ENCODE measurements at regions not wholly inside any gene's neighbourhood (a gene's known extent, or its start where the extent isn't known, plus 50 kb on each side); places are given as distances from the start of the nearest gene placed in this dataset.

DNA sequence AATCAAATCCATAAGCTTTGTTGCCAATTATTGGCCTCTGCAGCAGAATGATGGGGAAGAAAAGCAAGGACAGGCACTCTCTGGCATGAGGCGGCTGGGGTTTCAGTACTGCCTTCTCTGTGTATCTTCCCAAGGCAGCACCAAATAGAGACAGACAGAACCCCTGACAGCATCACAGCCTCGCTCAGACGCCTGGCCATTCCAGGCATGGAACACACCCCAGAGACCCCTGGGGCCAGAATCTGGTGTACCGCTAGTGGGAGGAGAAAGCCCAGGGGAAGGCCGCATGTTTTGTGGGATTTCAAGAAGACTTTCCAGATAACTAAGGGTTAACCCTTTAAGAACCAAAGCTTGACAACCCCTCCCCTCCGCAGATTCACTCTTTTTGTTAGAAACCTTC, 282.1 kb downstream of the EN1 start:
- Mint-ChIP-seq H3K36me3 (ENCODE audit: low read depth, unreplicated experiment) (no peaks in the 10 kb centered on the region), H3K4me1 (ENCODE audit: low read depth, unreplicated experiment) (no peaks in the 10 kb centered on the region), H3K9me3 (ENCODE audit: unreplicated experiment) (no peaks in the 10 kb centered on the region), H3K4me3 (ENCODE audit: unreplicated experiment) (no peak overlapping the region), H3K27ac (ENCODE audit: unreplicated experiment) (no peak overlapping the region), H3K27me3 (ENCODE audit: low read depth, unreplicated experiment) (peaks cover 25% of the 10 kb centered on the region)
- no peak overlapping the region for H3K4me3 ChIP-seq (ENCODE audit: insufficient read depth, low read depth, low read length)
- H3K79me2 ChIP-seq (ENCODE audit: insufficient read depth, low read length), result no peaks in the 10 kb centered on the region
- no peak overlapping the region for H3K27ac ChIP-seq (ENCODE audit: low read depth, low read length)
- no peaks in the 10 kb centered on the region for H3K9me3 ChIP-seq (ENCODE audit: insufficient read depth, low read depth, low read length)
- FAIRE-seq (no peak), DNase-seq (ENCODE audit: low read depth) (no peak)
- H3K9ac ChIP-seq (ENCODE audit: low read length), result no peak overlapping the region
- H3K4me2 ChIP-seq (ENCODE audit: low read length), result no peak overlapping the region
- H4K20me1 ChIP-seq (ENCODE audit: insufficient read depth, low read length), result no peaks in the 10 kb centered on the region
- no peaks in the 10 kb centered on the region for H3K27me3 ChIP-seq (ENCODE audit: insufficient read depth, low read length)
- no peaks in the 10 kb centered on the region for H3K4me1 ChIP-seq (ENCODE audit: insufficient read depth, low read length)
- no peaks in the 10 kb centered on the region for H3K36me3 ChIP-seq (ENCODE audit: insufficient read depth, low read length)
- no peak for TF ChIP-seq EZH2 (IDR thresholded peaks at IDR 0.05; ENCODE audit: insufficient read depth, low read length)
- TF ChIP-seq, protein P1, sequence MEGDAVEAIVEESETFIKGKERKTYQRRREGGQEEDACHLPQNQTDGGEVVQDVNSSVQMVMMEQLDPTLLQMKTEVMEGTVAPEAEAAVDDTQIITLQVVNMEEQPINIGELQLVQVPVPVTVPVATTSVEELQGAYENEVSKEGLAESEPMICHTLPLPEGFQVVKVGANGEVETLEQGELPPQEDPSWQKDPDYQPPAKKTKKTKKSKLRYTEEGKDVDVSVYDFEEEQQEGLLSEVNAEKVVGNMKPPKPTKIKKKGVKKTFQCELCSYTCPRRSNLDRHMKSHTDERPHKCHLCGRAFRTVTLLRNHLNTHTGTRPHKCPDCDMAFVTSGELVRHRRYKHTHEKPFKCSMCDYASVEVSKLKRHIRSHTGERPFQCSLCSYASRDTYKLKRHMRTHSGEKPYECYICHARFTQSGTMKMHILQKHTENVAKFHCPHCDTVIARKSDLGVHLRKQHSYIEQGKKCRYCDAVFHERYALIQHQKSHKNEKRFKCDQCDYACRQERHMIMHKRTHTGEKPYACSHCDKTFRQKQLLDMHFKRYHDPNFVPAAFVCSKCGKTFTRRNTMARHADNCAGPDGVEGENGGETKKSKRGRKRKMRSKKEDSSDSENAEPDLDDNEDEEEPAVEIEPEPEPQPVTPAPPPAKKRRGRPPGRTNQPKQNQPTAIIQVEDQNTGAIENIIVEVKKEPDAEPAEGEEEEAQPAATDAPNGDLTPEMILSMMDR (IDR thresholded peaks at IDR 0.05; ENCODE audit: insufficient read depth, low read depth, low read length), result no peak
- no peak overlapping the region for H2AFZ ChIP-seq (ENCODE audit: low read depth, low read length)

DNA sequence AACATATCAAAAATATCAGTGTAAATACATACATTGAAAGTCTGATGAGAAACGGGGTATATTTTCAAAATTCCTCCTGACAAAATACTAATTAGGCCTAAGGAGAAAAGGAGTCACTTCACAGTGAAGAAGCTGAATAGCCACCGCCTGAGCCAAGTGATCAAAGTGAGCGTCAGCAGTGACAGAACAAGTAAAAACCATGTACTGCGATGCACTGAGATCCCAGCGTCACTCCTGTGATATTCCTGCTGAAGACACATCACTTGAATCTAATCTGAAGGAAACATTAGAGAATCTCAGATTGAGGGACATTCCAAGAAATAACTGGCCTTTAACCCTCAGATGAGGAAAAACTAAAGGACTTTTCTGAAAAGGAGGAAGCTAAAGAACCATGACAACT, 285.3 kb downstream of the EN1 start:
- FAIRE-seq, result no peak
- H3K27ac ChIP-seq (ENCODE audit: low read depth, low read length), result no peak overlapping the region
- H3K4me3 ChIP-seq (ENCODE audit: insufficient read depth, low read depth, low read length), result no peak overlapping the region
- Mint-ChIP-seq H3K4me3 (ENCODE audit: unreplicated experiment) (no peak overlapping the region), H3K27ac (ENCODE audit: unreplicated experiment) (no peak overlapping the region), H3K27me3 (ENCODE audit: low read depth, unreplicated experiment) (peaks cover 22% of the 10 kb centered on the region), H3K4me1 (ENCODE audit: low read depth, unreplicated experiment) (peaks cover 9% of the 10 kb centered on the region), H3K36me3 (ENCODE audit: low read depth, unreplicated experiment) (no peaks in the 10 kb centered on the region), H3K9me3 (ENCODE audit: unreplicated experiment) (no peaks in the 10 kb centered on the region)
- no peak overlapping the region for H3K9ac ChIP-seq (ENCODE audit: low read length)
- no peaks in the 10 kb centered on the region for H3K27me3 ChIP-seq (ENCODE audit: insufficient read depth, low read length)
- DNase-seq (ENCODE audit: low read depth), result no peak
- no peaks in the 10 kb centered on the region for H3K79me2 ChIP-seq (ENCODE audit: insufficient read depth, low read length)
- H3K9me3 ChIP-seq (ENCODE audit: insufficient read depth, low read depth, low read length), result no peaks in the 10 kb centered on the region
- H3K4me1 ChIP-seq (ENCODE audit: insufficient read depth, low read length), result no peaks in the 10 kb centered on the region
- TF ChIP-seq, protein P1 (IDR thresholded peaks at IDR 0.05; ENCODE audit: insufficient read depth, low read depth, low read length), result no peak
- no peak for TF ChIP-seq EZH2 (IDR thresholded peaks at IDR 0.05; ENCODE audit: insufficient read depth, low read length)
- H3K36me3 ChIP-seq (ENCODE audit: insufficient read depth, low read length), result no peaks in the 10 kb centered on the region
- no peak overlapping the region for H2AFZ ChIP-seq (ENCODE audit: low read depth, low read length)
- H3K4me2 ChIP-seq (ENCODE audit: low read length), result no peak overlapping the region
- H4K20me1 ChIP-seq (ENCODE audit: insufficient read depth, low read length), result no peaks in the 10 kb centered on the region

DNA sequence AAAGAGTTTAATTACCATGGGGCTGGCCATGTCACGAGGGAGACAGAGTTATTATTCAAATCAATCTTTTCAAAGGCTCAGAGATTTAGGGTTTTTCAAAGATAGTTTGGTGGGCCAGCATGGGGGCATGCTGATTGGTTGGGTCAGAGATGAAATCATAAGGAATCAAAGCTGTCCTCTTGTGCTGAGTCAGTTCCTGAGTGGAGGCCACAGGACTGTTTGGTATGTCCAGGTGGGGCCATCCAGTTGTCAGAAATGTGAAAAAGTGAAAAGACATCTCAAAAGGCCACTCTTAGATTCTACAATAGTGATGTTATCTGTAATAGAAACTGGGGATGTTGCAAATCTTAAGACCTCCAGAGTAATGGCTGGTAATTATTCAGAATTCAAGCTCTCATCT, 288.6 kb downstream of the EN1 start:
- Histone ChIP-seq H3K27me3 (ENCODE audit: insufficient read depth, low read length) (no peaks in the 10 kb centered on the region), H3K79me2 (ENCODE audit: insufficient read depth, low read length) (no peaks in the 10 kb centered on the region), H2AFZ (ENCODE audit: low read depth, low read length) (no peak overlapping the region), H3K9me3 (ENCODE audit: insufficient read depth, low read depth, low read length) (no peaks in the 10 kb centered on the region), H4K20me1 (ENCODE audit: insufficient read depth, low read length) (no peaks in the 10 kb centered on the region), H3K27ac (ENCODE audit: low read depth, low read length) (no peak overlapping the region), H3K36me3 (ENCODE audit: insufficient read depth, low read length) (no peaks in the 10 kb centered on the region), H3K4me3 (ENCODE audit: insufficient read depth, low read depth, low read length) (no peak overlapping the region), H3K4me2 (ENCODE audit: low read length) (no peak overlapping the region), H3K4me1 (ENCODE audit: insufficient read depth, low read length) (no peaks in the 10 kb centered on the region), H3K9ac (ENCODE audit: low read length) (no peak overlapping the region)
- FAIRE-seq (no peak), DNase-seq (ENCODE audit: low read depth) (no peak)
- H3K27me3 Mint-ChIP-seq (ENCODE audit: low read depth, unreplicated experiment), result peaks cover 4% of the 10 kb centered on the region
- TF ChIP-seq EZH2 (IDR thresholded peaks at IDR 0.05; ENCODE audit: insufficient read depth, low read length), result no peak
- TF ChIP-seq, protein P1 (IDR thresholded peaks at IDR 0.05; ENCODE audit: insufficient read depth, low read depth, low read length), result no peak
- peaks cover 9% of the 10 kb centered on the region for H3K4me1 Mint-ChIP-seq (ENCODE audit: low read depth, unreplicated experiment)
- H3K4me3 Mint-ChIP-seq (ENCODE audit: unreplicated experiment), result no peak overlapping the region
- H3K36me3 Mint-ChIP-seq (ENCODE audit: low read depth, unreplicated experiment), result no peaks in the 10 kb centered on the region
- peaks cover 5% of the 10 kb centered on the region for H3K9me3 Mint-ChIP-seq (ENCODE audit: unreplicated experiment)
- H3K27ac Mint-ChIP-seq (ENCODE audit: unreplicated experiment), result peak overlapping the region; percentile 74
